Neural cell (in vitro differentiated cells): ENCODE measurements at regions not wholly inside any gene's neighbourhood (a gene's known extent, or its start where the extent isn't known, plus 50 kb on each side); places are given as distances from the start of the nearest gene placed in this dataset.

Experiments
- H2AFZ ChIP-seq: fragments of 200-600, 300-800 bp; sonication (generic), shearing (Covaris generic); 2 replicates; pipeline ENCODE4 v1.6.0; 2014; ENCODE audit warnings: low read depth, mild to moderate bottlenecking, antibody characterized with exemption, low read length, moderate library complexity
- H3F3A ChIP-seq: fragments of 200-600 bp; shearing (Covaris generic); 2 replicates; pipeline ENCODE4 v1.6.1; 2016; ENCODE audit warnings: mild to moderate bottlenecking, moderate library complexity, mixed read lengths, antibody characterized with exemption, low read length; ENCODE audit not compliant: insufficient read depth, poor library complexity, severe bottlenecking
- H3K27ac ChIP-seq: fragments of 200-600, 300-800 bp; sonication (generic), shearing (Covaris generic); 2 replicates; pipeline ENCODE4 v1.5.1; 2014; ENCODE audit warnings: mild to moderate bottlenecking, low read length, moderate library complexity
- H3K27me3 ChIP-seq: fragments of 300-800, 200-600 bp; sonication (generic), shearing (Covaris generic); 2 replicates; pipeline ENCODE4 v1.6.0; 2014; ENCODE audit warnings: mild to moderate bottlenecking, low read depth, low read length, moderate library complexity; ENCODE audit not compliant: insufficient read depth
- H3K36me3 ChIP-seq: fragments of 300-800, 200-600 bp; sonication (generic), shearing (Covaris generic); 2 replicates; pipeline ENCODE4 v1.5.1; 2014; ENCODE audit warnings: mild to moderate bottlenecking, antibody characterized with exemption, low read length, moderate library complexity; ENCODE audit not compliant: insufficient read depth
- H3K4me2 ChIP-seq: fragments of 300-800, 200-600 bp; sonication (generic), shearing (Covaris generic); 2 replicates; pipeline ENCODE4 v1.6.0; 2014; ENCODE audit warnings: mild to moderate bottlenecking, low read length
- H3K4me3 ChIP-seq: fragments of 300-800, 200-600 bp; sonication (generic), shearing (Covaris generic); 2 replicates; pipeline ENCODE4 v1.5.1; 2014; ENCODE audit warnings: mild to moderate bottlenecking, low read length, moderate library complexity
- H3K79me2 ChIP-seq: fragments of 200-600 bp; shearing (Covaris generic); replicated peaks from 2 replicates; pipeline ENCODE4 v1.6.0; 2014; ENCODE audit warnings: mild to moderate bottlenecking, low read length, moderate library complexity; ENCODE audit not compliant: insufficient read depth
- H3K9ac ChIP-seq: fragments of 300-800, 200-600 bp; sonication (generic), shearing (Covaris generic); 2 replicates; pipeline ENCODE4 v1.6.1; 2016; ENCODE audit warnings: mild to moderate bottlenecking, low read length, mixed read lengths
- H3K9me2 ChIP-seq: fragments of 200-600 bp; shearing (Covaris generic); 2 replicates; pipeline ENCODE4 v1.6.1; 2016; ENCODE audit warnings: mild to moderate bottlenecking, low read length, mixed read lengths; ENCODE audit not compliant: insufficient read depth
- H3K9me3 ChIP-seq: fragments of 200-600, 300-800 bp; sonication (generic), shearing (Covaris generic); 2 replicates; pipeline ENCODE4 v1.6.1; 2016; ENCODE audit warnings: mild to moderate bottlenecking, mixed run types, low read length, moderate library complexity, mixed read lengths
- H4K20me1 ChIP-seq: fragments of 200-600 bp; shearing (Covaris generic); 2 replicates; pipeline ENCODE4 v1.6.1; 2016; ENCODE audit warnings: mild to moderate bottlenecking, mixed run types; ENCODE audit not compliant: insufficient read depth
- EP300 ChIP-seq: fragments of 450-650 bp; conservative IDR thresholded peaks from 2 replicates; pipeline ENCODE4 v1.6.1; 2014; ENCODE audit warnings: antibody characterized with exemption, mild to moderate bottlenecking, moderate library complexity; ENCODE audit not compliant: poor library complexity, severe bottlenecking
- EZH2 ChIP-seq: fragments of 200-600, 300-800 bp; shearing (Covaris generic), sonication (generic); IDR thresholded peaks from 2 replicates; pipeline ENCODE4 v1.6.1; 2014; ENCODE audit warnings: antibody characterized with exemption, low read length, borderline replicate concordance, mild to moderate bottlenecking; ENCODE audit not compliant: insufficient read depth, poor library complexity, severe bottlenecking
- MXI1 ChIP-seq: fragments of 450-650 bp; conservative IDR thresholded peaks from 2 replicates; pipeline ENCODE4 v1.6.1; 2014; ENCODE audit warnings: antibody characterized with exemption, mild to moderate bottlenecking; ENCODE audit not compliant: poor library complexity, severe bottlenecking
- POLR2AphosphoS5 ChIP-seq: IDR thresholded peaks from 2 replicates; pipeline ENCODE4 v1.6.1; 2012
- RAD21 ChIP-seq: fragments of 450-650 bp; conservative IDR thresholded peaks from 2 replicates; pipeline ENCODE4 v1.6.1; 2014; ENCODE audit warnings: antibody characterized with exemption, mild to moderate bottlenecking, moderate library complexity
- REST ChIP-seq: IDR thresholded peaks from 2 replicates; pipeline ENCODE4 v1.6.1; 2012; ENCODE audit warnings: borderline replicate concordance
- SMC3 ChIP-seq: fragments of 450-650 bp; conservative IDR thresholded peaks from 2 replicates; pipeline ENCODE4 v1.6.1; 2014; ENCODE audit warnings: antibody characterized with exemption, mild to moderate bottlenecking, moderate library complexity; ENCODE audit not compliant: poor library complexity
- TAF1 ChIP-seq: IDR thresholded peaks from 2 replicates; pipeline ENCODE4 v1.6.1; 2012; ENCODE audit warnings: low read depth
- TF ChIP-seq, protein P1 (sequence below): fragments of 450-650 bp; IDR thresholded peaks from 2 replicates; pipeline ENCODE4 v1.5.1; 2014; ENCODE audit warnings: antibody characterized with exemption, mild to moderate bottlenecking, moderate library complexity; ENCODE audit not compliant: poor library complexity, severe bottlenecking

GRCh38 chr21:45338311-45339017 is 50.8 kb upstream of the POFUT2 start:
- H3K9me2 ChIP-seq = no peaks in the 10 kb centered on the region
- no peaks in the 10 kb centered on the region for H3F3A ChIP-seq
- H3K4me3 ChIP-seq = no peak overlapping the region
- no peak overlapping the region for H2AFZ ChIP-seq
- H3K36me3 ChIP-seq = no peaks in the 10 kb centered on the region
- no peaks in the 10 kb centered on the region for H3K9me3 ChIP-seq
- no peak overlapping the region for H3K9ac ChIP-seq
- H3K79me2 ChIP-seq = no peaks in the 10 kb centered on the region
- H3K27me3 ChIP-seq = no peaks in the 10 kb centered on the region
- H3K4me2 ChIP-seq = no peak overlapping the region
- no peak overlapping the region for H3K27ac ChIP-seq
- no peak for TF ChIP-seq RAD21
- no peak for TF ChIP-seq MXI1
- TF ChIP-seq REST = no peak
- no peak for TF ChIP-seq POLR2AphosphoS5
- TF ChIP-seq SMC3 = no peak
- no peak for TF ChIP-seq EP300
- TF ChIP-seq, protein P1, sequence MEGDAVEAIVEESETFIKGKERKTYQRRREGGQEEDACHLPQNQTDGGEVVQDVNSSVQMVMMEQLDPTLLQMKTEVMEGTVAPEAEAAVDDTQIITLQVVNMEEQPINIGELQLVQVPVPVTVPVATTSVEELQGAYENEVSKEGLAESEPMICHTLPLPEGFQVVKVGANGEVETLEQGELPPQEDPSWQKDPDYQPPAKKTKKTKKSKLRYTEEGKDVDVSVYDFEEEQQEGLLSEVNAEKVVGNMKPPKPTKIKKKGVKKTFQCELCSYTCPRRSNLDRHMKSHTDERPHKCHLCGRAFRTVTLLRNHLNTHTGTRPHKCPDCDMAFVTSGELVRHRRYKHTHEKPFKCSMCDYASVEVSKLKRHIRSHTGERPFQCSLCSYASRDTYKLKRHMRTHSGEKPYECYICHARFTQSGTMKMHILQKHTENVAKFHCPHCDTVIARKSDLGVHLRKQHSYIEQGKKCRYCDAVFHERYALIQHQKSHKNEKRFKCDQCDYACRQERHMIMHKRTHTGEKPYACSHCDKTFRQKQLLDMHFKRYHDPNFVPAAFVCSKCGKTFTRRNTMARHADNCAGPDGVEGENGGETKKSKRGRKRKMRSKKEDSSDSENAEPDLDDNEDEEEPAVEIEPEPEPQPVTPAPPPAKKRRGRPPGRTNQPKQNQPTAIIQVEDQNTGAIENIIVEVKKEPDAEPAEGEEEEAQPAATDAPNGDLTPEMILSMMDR = no peak
- TF ChIP-seq EZH2 = no peak
- TF ChIP-seq TAF1 = no peak
- H4K20me1 ChIP-seq = no peaks in the 10 kb centered on the region

DNA sequence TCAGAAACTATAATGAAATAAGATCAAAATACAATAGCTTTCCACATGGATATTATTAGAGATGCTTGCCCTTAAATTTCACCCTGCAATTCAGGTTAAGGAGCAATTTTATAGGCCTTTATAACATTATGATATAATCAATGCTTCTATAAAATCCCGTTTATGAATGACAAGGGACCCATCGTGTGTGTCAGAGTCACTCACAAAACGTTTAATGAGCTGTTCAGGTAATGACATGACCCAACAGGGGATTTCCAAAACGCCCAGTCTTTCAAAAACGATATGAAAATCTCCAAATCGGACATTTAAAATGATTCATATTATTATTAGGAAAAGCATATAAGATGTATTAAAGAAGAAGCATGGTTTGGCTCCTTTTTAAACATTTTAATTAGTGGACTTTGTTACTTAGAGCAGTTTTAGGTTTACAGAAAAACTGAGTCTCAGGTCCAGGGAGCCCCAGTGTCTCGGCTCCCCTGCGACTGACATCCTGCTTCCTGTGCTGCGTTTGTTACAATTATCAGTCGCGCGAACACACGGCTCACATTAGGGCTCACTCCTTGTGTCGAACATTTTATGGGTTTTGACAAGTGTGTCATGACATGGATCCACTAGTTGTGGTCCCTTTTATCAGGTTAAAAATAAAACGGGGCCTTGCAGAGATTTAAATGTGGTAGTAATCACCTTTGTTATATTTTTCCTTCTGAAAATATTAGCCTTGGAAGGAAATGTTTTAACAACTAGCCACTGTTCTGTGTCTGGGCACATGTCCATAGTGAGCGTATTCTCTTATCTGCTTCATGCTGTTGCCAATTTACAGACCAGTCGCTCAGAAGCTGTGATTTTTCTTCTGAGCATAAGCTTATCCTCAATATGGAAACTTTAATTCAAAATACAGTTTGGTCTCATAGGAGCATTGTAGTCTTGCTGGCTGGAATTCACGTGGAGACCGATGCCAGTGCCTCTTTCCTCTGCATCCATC is 52.0 kb upstream of the POFUT2 start:
- no peaks in the 10 kb centered on the region for H3K36me3 ChIP-seq
- no peak for TF ChIP-seq MXI1
- TF ChIP-seq POLR2AphosphoS5 = no peak
- TF ChIP-seq EP300 = no peak
- no peak for TF ChIP-seq SMC3
- TF ChIP-seq, protein P1 = no peak
- no peak for TF ChIP-seq EZH2
- TF ChIP-seq RAD21 = no peak
- TF ChIP-seq TAF1 = no peak
- no peak for TF ChIP-seq REST
- H3K79me2 ChIP-seq = no peaks in the 10 kb centered on the region
- H3K9me3 ChIP-seq = no peaks in the 10 kb centered on the region
- no peak overlapping the region for H3K27ac ChIP-seq
- H3K4me2 ChIP-seq = no peak overlapping the region
- no peaks in the 10 kb centered on the region for H4K20me1 ChIP-seq
- no peak overlapping the region for H2AFZ ChIP-seq
- H3F3A ChIP-seq = no peaks in the 10 kb centered on the region
- H3K27me3 ChIP-seq = no peaks in the 10 kb centered on the region
- no peaks in the 10 kb centered on the region for H3K9me2 ChIP-seq
- H3K4me3 ChIP-seq = no peak overlapping the region
- H3K9ac ChIP-seq = no peak overlapping the region
